ENCODE measurements at regions not wholly inside any gene's neighbourhood (a gene's known extent, or its start where the extent isn't known, plus 50 kb on each side); places are given as distances from the start of the nearest gene placed in this dataset.
"Not testable (repeated sequence)": the region's sequence is repeated elsewhere in the genome, so short reads cannot be mapped to it uniquely, and the experiment has no call there.

GRCh38 chr6:165837948-165838745 lies 175.1 kb upstream of the PDE10A start:
- no peaks in the 10 kb centered on the region for H3K4me1 Mint-ChIP-seq (ENCODE audit: low read depth)
- H3K27ac Mint-ChIP-seq: no peak overlapping the region
- DNase-seq (no peak), ATAC-seq (replicated peaks in 1 of 2) (no peak)
- no peaks in the 10 kb centered on the region for H3K36me3 Mint-ChIP-seq (ENCODE audit: insufficient read depth in 2 of 2)
- H3K9me3 Mint-ChIP-seq: no peaks in the 10 kb centered on the region
- no peak overlapping the region for H3K4me3 Mint-ChIP-seq
- peaks cover 30% of the 10 kb centered on the region for H3K27me3 Mint-ChIP-seq (ENCODE audit: low read depth)

GRCh38 chr6:165836648-165837047 lies 173.6 kb upstream of the PDE10A start:
- ATAC-seq (replicated peaks in 1 of 2); H3K4me3 Mint-ChIP-seq; H3K9me3 Mint-ChIP-seq; H3K4me1 Mint-ChIP-seq (ENCODE audit: low read depth); DNase-seq; H3K36me3 Mint-ChIP-seq (ENCODE audit: insufficient read depth in 2 of 2); H3K27ac Mint-ChIP-seq: not testable (repeated sequence)
- peaks cover 26% of the 10 kb centered on the region for H3K27me3 Mint-ChIP-seq (ENCODE audit: low read depth)

- H3K36me3 Mint-ChIP-seq (ENCODE audit: insufficient read depth in 2 of 2): no peaks in the 10 kb centered on the region
- no peaks in the 10 kb centered on the region for H3K9me3 Mint-ChIP-seq
- peaks cover 10% of the 10 kb centered on the region for H3K4me1 Mint-ChIP-seq (ENCODE audit: low read depth)
- no peak overlapping the region for H3K4me3 Mint-ChIP-seq
- H3K27me3 Mint-ChIP-seq (ENCODE audit: low read depth): peaks cover 28% of the 10 kb centered on the region
- no peak for ATAC-seq (replicated peaks in 1 of 2)
- no peak overlapping the region for H3K27ac Mint-ChIP-seq
- DNase-seq: no peak
Observed at GRCh38 chr6:165835410-165835851, 172.4 kb upstream of the PDE10A start.

GRCh38 chr6:165834613-165835259 lies 171.7 kb upstream of the PDE10A start:
- no peak overlapping the region for H3K27ac Mint-ChIP-seq
- no peak overlapping the region for H3K4me3 Mint-ChIP-seq
- H3K9me3 Mint-ChIP-seq: no peaks in the 10 kb centered on the region
- peaks cover 10% of the 10 kb centered on the region for H3K4me1 Mint-ChIP-seq (ENCODE audit: low read depth)
- DNase-seq: no peak
- peaks cover 28% of the 10 kb centered on the region for H3K27me3 Mint-ChIP-seq (ENCODE audit: low read depth)
- no peaks in the 10 kb centered on the region for H3K36me3 Mint-ChIP-seq (ENCODE audit: insufficient read depth in 2 of 2)
- no peak for ATAC-seq (replicated peaks in 1 of 2)

GRCh38 chr6:165833355-165833754 lies 170.3 kb upstream of the PDE10A start:
- peaks cover 28% of the 10 kb centered on the region for H3K27me3 Mint-ChIP-seq (ENCODE audit: low read depth)
- no peaks in the 10 kb centered on the region for H3K9me3 Mint-ChIP-seq
- ATAC-seq (replicated peaks in 1 of 2) (no peak), DNase-seq (no peak)
- H3K4me3 Mint-ChIP-seq: no peak overlapping the region
- H3K4me1 Mint-ChIP-seq (ENCODE audit: low read depth): peaks cover 10% of the 10 kb centered on the region
- H3K36me3 Mint-ChIP-seq (ENCODE audit: insufficient read depth in 2 of 2): no peaks in the 10 kb centered on the region
- no peak overlapping the region for H3K27ac Mint-ChIP-seq

GRCh38 chr6:165831812-165832510 lies 168.9 kb upstream of the PDE10A start:
- Mint-ChIP-seq H3K9me3 (no peaks in the 10 kb centered on the region), H3K27me3 (ENCODE audit: low read depth) (peaks cover 22% of the 10 kb centered on the region), H3K4me1 (ENCODE audit: low read depth) (peaks cover 10% of the 10 kb centered on the region), H3K4me3 (no peak overlapping the region), H3K36me3 (ENCODE audit: insufficient read depth in 2 of 2) (no peaks in the 10 kb centered on the region), H3K27ac (no peak overlapping the region)
- no peak for ATAC-seq (replicated peaks in 1 of 2)
- DNase-seq: no peak

- no peaks in the 10 kb centered on the region for H3K36me3 Mint-ChIP-seq (ENCODE audit: insufficient read depth in 2 of 2)
- no peaks in the 10 kb centered on the region for H3K9me3 Mint-ChIP-seq
- H3K27ac Mint-ChIP-seq: no peak overlapping the region
- peaks cover 10% of the 10 kb centered on the region for H3K4me1 Mint-ChIP-seq (ENCODE audit: low read depth)
- DNase-seq: no peak
- no peak for ATAC-seq (replicated peaks in 1 of 2)
- H3K27me3 Mint-ChIP-seq (ENCODE audit: low read depth): peaks cover 16% of the 10 kb centered on the region
- H3K4me3 Mint-ChIP-seq: no peak overlapping the region
Observed at GRCh38 chr6:165830761-165831160, 167.7 kb upstream of the PDE10A start.

GRCh38 chr6:165829376-165829775 lies 166.3 kb upstream of the PDE10A start:
- DNase-seq: no peak
- Mint-ChIP-seq H3K27ac (no peak overlapping the region), H3K4me1 (ENCODE audit: low read depth) (peaks cover 10% of the 10 kb centered on the region), H3K36me3 (ENCODE audit: insufficient read depth in 2 of 2) (no peaks in the 10 kb centered on the region), H3K9me3 (no peaks in the 10 kb centered on the region), H3K27me3 (ENCODE audit: low read depth) (peaks cover 6% of the 10 kb centered on the region), H3K4me3 (no peak overlapping the region)
- ATAC-seq (replicated peaks in 1 of 2): no peak

- Mint-ChIP-seq H3K4me1 (ENCODE audit: low read depth) (peaks cover 6% of the 10 kb centered on the region), H3K27ac (no peak overlapping the region), H3K36me3 (ENCODE audit: insufficient read depth in 2 of 2) (no peaks in the 10 kb centered on the region), H3K27me3 (ENCODE audit: low read depth) (peaks cover 5% of the 10 kb centered on the region), H3K4me3 (no peak overlapping the region), H3K9me3 (no peaks in the 10 kb centered on the region)
- no peak for DNase-seq
- ATAC-seq (replicated peaks in 1 of 2): no peak
Observed at GRCh38 chr6:165827190-165827518, 164.1 kb upstream of the PDE10A start.

- peaks cover 3% of the 10 kb centered on the region for H3K27me3 Mint-ChIP-seq (ENCODE audit: low read depth)
- no peaks in the 10 kb centered on the region for H3K9me3 Mint-ChIP-seq
- ATAC-seq (replicated peaks in 1 of 2) (no peak), DNase-seq (no peak)
- H3K36me3 Mint-ChIP-seq (ENCODE audit: insufficient read depth in 2 of 2): no peaks in the 10 kb centered on the region
- peaks cover 1% of the 10 kb centered on the region for H3K4me1 Mint-ChIP-seq (ENCODE audit: low read depth)
- no peak overlapping the region for H3K4me3 Mint-ChIP-seq
- H3K27ac Mint-ChIP-seq: no peak overlapping the region
Observed at GRCh38 chr6:165826487-165827189, 163.6 kb upstream of the PDE10A start.

GRCh38 chr6:165825256-165825815 lies 162.3 kb upstream of the PDE10A start:
- Mint-ChIP-seq H3K27ac (no peak overlapping the region), H3K27me3 (ENCODE audit: low read depth) (peaks cover 14% of the 10 kb centered on the region), H3K4me1 (ENCODE audit: low read depth) (no peaks in the 10 kb centered on the region), H3K9me3 (no peaks in the 10 kb centered on the region), H3K4me3 (no peak overlapping the region), H3K36me3 (ENCODE audit: insufficient read depth in 2 of 2) (no peaks in the 10 kb centered on the region)
- no peak for DNase-seq
- ATAC-seq (replicated peaks in 1 of 2): no peak

- no peak overlapping the region for H3K4me3 Mint-ChIP-seq
- H3K36me3 Mint-ChIP-seq (ENCODE audit: insufficient read depth in 2 of 2): no peaks in the 10 kb centered on the region
- DNase-seq (no peak), ATAC-seq (replicated peaks in 1 of 2) (no peak)
- peaks cover 5% of the 10 kb centered on the region for H3K4me1 Mint-ChIP-seq (ENCODE audit: low read depth)
- H3K27ac Mint-ChIP-seq: no peak overlapping the region
- peaks cover 28% of the 10 kb centered on the region for H3K27me3 Mint-ChIP-seq (ENCODE audit: low read depth)
- no peaks in the 10 kb centered on the region for H3K9me3 Mint-ChIP-seq
Observed at GRCh38 chr6:165823609-165824326, 160.7 kb upstream of the PDE10A start.
